GM23338 (cell line): ENCODE measurements at regions not wholly inside any gene's neighbourhood (a gene's known extent, or its start where the extent isn't known, plus 50 kb on each side); places are given as distances from the start of the nearest gene placed in this dataset.
A peak's percentile ranks its signal among the peaks of the same experiment; 100 is the strongest.

Experiments
- ATAC-seq: fragments of 200-7000 bp; cut with Tn5 transposase; 3 replicates; pipeline ENCODE4 v1.9.1; 2020
- DNase-seq: peaks from one replicate; pipeline ENCODE4 v3.0.0-alpha.2; 2015; ENCODE audit warnings: low spot score
- H2AFZ ChIP-seq: fragments of 200-600 bp; sonication (generic); 2 replicates; pipeline ENCODE4 v1.8.0; 2016; ENCODE audit warnings: antibody characterized with exemption, mild to moderate bottlenecking, moderate library complexity
- H3F3A ChIP-seq: fragments of 200-600 bp; sonication (generic); replicated peaks from 2 replicates; pipeline ENCODE4 v1.8.0; 2017; ENCODE audit warnings: antibody characterized with exemption, mixed run types, low read depth
- H3K27ac ChIP-seq: fragments of 200-600 bp; sonication (generic); 2 replicates; pipeline ENCODE4 v1.6.1; 2016; ENCODE audit warnings: low read depth
- H3K27me3 ChIP-seq: fragments of 200-600 bp; sonication (generic); 2 replicates; pipeline ENCODE4 v1.8.0; 2016; ENCODE audit warnings: mild to moderate bottlenecking, mixed run types, moderate library complexity; ENCODE audit not compliant: insufficient read depth
- H3K36me3 ChIP-seq: fragments of 200-600 bp; sonication (generic); 2 replicates; pipeline ENCODE4 v1.8.0; 2016; ENCODE audit warnings: mild to moderate bottlenecking; ENCODE audit not compliant: insufficient read depth
- H3K4me1 ChIP-seq: fragments of 200-600 bp; sonication (generic); 2 replicates; pipeline ENCODE4 v1.8.0; 2016; ENCODE audit warnings: mild to moderate bottlenecking, moderate library complexity; ENCODE audit not compliant: insufficient read depth
- H3K4me2 ChIP-seq: fragments of 200-600 bp; sonication (generic); 2 replicates; pipeline ENCODE4 v1.7.1; 2017; ENCODE audit warnings: mixed run types
- H3K4me3 ChIP-seq: fragments of 200-600 bp; sonication (generic); 2 replicates; pipeline ENCODE4 v1.6.1; 2016; ENCODE audit warnings: mixed run types
- H3K79me2 ChIP-seq: fragments of 200-600 bp; sonication (generic); replicated peaks from 2 replicates; pipeline ENCODE4 v1.8.0; 2017; ENCODE audit warnings: mild to moderate bottlenecking; ENCODE audit not compliant: insufficient read depth
- H3K9me2 ChIP-seq: fragments of 200-600 bp; sonication (generic); 2 replicates; pipeline ENCODE4 v1.8.0; 2017; ENCODE audit not compliant: insufficient read depth
- H4K20me1 ChIP-seq: fragments of 200-600 bp; sonication (generic); replicated peaks from 2 replicates; pipeline ENCODE4 v1.8.0; 2017; ENCODE audit warnings: mild to moderate bottlenecking; ENCODE audit not compliant: insufficient read depth
- H3K27ac Mint-ChIP-seq: 2 replicates; pipeline ENCODE4 v1.8.0; 2020; ENCODE audit warnings: inconsistent platforms, mild to moderate bottlenecking, moderate library complexity, mixed read lengths
- H3K27me3 Mint-ChIP-seq: 3 replicates; pipeline ENCODE4 v1.8.0; 2022; ENCODE audit warnings: low read depth, mild to moderate bottlenecking, moderate library complexity, mixed read lengths, inconsistent platforms; ENCODE audit not compliant: insufficient read depth, poor library complexity
- H3K36me3 Mint-ChIP-seq: 3 replicates; pipeline ENCODE4 v1.8.0; 2021; ENCODE audit warnings: low read depth, mild to moderate bottlenecking, inconsistent platforms, moderate library complexity, mixed read lengths
- H3K4me1 Mint-ChIP-seq: 3 replicates; pipeline ENCODE4 v1.8.0; 2020; ENCODE audit warnings: mild to moderate bottlenecking, inconsistent platforms, mixed read lengths
- H3K4me3 Mint-ChIP-seq: 3 replicates; pipeline ENCODE4 v1.8.0; 2021; ENCODE audit warnings: moderate library complexity, mild to moderate bottlenecking, inconsistent platforms, mixed read lengths
- H3K9me3 Mint-ChIP-seq: 3 replicates; pipeline ENCODE4 v1.8.0; 2020; ENCODE audit warnings: moderate library complexity, mild to moderate bottlenecking, inconsistent platforms, mixed read lengths
- CREB1 ChIP-seq: fragments of 250-450 bp; sonication (Bioruptor Pico); IDR thresholded peaks from 2 replicates; pipeline ENCODE4 v1.5.0; 2020; ENCODE audit warnings: low read depth, mild to moderate bottlenecking, moderate library complexity
- EZH2 ChIP-seq: fragments of 200-600 bp; sonication (generic); IDR thresholded peaks from one replicate; pipeline ENCODE4 v1.8.0; 2017; ENCODE audit warnings: antibody characterized with exemption, mild to moderate bottlenecking, low read depth; ENCODE audit not compliant: unreplicated experiment
- EZH2phosphoT487 ChIP-seq: fragments of 200-600 bp; sonication (generic); IDR thresholded peaks from one replicate; pipeline ENCODE4 v1.8.1; 2018; ENCODE audit warnings: antibody characterized with exemption; ENCODE audit not compliant: unreplicated experiment
- NANOG ChIP-seq: IDR thresholded peaks from 2 replicates; pipeline ENCODE4 v1.6.1; 2016; ENCODE audit warnings: antibody characterized with exemption, borderline replicate concordance
- POLR2AphosphoS5 ChIP-seq: IDR thresholded peaks from 2 replicates; pipeline ENCODE4 v1.6.1; 2016; ENCODE audit warnings: antibody characterized with exemption, low read depth
- ZNF331 ChIP-seq: fragments of 250-450 bp; sonication (Bioruptor Pico); IDR thresholded peaks from 2 replicates; pipeline ENCODE4 v1.5.0; 2020; ENCODE audit warnings: low read depth, mild to moderate bottlenecking, moderate library complexity
- TF ChIP-seq, protein P1 (sequence below): fragments of 250-450 bp; sonication (Bioruptor Pico); IDR thresholded peaks from 2 replicates; pipeline ENCODE4 v1.5.0; 2020; ENCODE audit warnings: mild to moderate bottlenecking, moderate library complexity
- TF ChIP-seq, protein P2 (sequence below): IDR thresholded peaks from one replicate; pipeline ENCODE4 v1.6.1; 2018; ENCODE audit warnings: antibody characterized with exemption; ENCODE audit not compliant: unreplicated experiment
- TF ChIP-seq, protein P3 (sequence below): IDR thresholded peaks from 2 replicates; pipeline ENCODE4 v1.6.1; 2016; ENCODE audit warnings: antibody characterized with exemption

DNA sequence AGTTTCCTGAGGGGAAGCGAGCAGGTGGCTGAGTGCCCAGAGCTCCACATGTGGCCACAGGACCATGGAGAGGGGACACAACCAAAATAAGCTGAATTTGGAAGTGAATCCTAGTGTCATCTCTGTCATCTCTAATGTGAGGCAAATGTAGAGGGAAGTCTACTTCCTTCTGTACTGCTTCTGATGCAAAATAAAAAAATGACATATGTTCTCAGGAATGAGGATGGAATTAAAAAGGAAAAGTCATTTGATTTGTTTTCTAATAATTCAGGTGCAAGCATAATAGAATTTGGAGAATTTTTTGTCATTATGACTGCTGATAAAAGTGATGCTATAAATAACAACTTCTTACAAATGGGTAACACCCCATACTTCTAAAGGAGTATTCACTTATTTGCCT is 59.5 kb upstream of the POU1F1 start:
- no peaks in the 10 kb centered on the region for H3K79me2 ChIP-seq
- Mint-ChIP-seq H3K27ac (no peak overlapping the region), H3K9me3 (peaks cover 3% of the 10 kb centered on the region; the same call in 1 of the 3 replicates), H3K36me3 (no peaks in the 10 kb centered on the region), H3K27me3 (no peaks in the 10 kb centered on the region), H3K4me1 (no peaks in the 10 kb centered on the region), H3K4me3 (no peak overlapping the region)
- no peak overlapping the region for H3K4me3 ChIP-seq
- TF ChIP-seq EZH2phosphoT487, result no peak
- TF ChIP-seq POLR2AphosphoS5, result no peak
- TF ChIP-seq NANOG, result no peak
- TF ChIP-seq EZH2, result no peak
- no peak for TF ChIP-seq CREB1 (CRISPR knock-in tag)
- TF ChIP-seq, protein P1, sequence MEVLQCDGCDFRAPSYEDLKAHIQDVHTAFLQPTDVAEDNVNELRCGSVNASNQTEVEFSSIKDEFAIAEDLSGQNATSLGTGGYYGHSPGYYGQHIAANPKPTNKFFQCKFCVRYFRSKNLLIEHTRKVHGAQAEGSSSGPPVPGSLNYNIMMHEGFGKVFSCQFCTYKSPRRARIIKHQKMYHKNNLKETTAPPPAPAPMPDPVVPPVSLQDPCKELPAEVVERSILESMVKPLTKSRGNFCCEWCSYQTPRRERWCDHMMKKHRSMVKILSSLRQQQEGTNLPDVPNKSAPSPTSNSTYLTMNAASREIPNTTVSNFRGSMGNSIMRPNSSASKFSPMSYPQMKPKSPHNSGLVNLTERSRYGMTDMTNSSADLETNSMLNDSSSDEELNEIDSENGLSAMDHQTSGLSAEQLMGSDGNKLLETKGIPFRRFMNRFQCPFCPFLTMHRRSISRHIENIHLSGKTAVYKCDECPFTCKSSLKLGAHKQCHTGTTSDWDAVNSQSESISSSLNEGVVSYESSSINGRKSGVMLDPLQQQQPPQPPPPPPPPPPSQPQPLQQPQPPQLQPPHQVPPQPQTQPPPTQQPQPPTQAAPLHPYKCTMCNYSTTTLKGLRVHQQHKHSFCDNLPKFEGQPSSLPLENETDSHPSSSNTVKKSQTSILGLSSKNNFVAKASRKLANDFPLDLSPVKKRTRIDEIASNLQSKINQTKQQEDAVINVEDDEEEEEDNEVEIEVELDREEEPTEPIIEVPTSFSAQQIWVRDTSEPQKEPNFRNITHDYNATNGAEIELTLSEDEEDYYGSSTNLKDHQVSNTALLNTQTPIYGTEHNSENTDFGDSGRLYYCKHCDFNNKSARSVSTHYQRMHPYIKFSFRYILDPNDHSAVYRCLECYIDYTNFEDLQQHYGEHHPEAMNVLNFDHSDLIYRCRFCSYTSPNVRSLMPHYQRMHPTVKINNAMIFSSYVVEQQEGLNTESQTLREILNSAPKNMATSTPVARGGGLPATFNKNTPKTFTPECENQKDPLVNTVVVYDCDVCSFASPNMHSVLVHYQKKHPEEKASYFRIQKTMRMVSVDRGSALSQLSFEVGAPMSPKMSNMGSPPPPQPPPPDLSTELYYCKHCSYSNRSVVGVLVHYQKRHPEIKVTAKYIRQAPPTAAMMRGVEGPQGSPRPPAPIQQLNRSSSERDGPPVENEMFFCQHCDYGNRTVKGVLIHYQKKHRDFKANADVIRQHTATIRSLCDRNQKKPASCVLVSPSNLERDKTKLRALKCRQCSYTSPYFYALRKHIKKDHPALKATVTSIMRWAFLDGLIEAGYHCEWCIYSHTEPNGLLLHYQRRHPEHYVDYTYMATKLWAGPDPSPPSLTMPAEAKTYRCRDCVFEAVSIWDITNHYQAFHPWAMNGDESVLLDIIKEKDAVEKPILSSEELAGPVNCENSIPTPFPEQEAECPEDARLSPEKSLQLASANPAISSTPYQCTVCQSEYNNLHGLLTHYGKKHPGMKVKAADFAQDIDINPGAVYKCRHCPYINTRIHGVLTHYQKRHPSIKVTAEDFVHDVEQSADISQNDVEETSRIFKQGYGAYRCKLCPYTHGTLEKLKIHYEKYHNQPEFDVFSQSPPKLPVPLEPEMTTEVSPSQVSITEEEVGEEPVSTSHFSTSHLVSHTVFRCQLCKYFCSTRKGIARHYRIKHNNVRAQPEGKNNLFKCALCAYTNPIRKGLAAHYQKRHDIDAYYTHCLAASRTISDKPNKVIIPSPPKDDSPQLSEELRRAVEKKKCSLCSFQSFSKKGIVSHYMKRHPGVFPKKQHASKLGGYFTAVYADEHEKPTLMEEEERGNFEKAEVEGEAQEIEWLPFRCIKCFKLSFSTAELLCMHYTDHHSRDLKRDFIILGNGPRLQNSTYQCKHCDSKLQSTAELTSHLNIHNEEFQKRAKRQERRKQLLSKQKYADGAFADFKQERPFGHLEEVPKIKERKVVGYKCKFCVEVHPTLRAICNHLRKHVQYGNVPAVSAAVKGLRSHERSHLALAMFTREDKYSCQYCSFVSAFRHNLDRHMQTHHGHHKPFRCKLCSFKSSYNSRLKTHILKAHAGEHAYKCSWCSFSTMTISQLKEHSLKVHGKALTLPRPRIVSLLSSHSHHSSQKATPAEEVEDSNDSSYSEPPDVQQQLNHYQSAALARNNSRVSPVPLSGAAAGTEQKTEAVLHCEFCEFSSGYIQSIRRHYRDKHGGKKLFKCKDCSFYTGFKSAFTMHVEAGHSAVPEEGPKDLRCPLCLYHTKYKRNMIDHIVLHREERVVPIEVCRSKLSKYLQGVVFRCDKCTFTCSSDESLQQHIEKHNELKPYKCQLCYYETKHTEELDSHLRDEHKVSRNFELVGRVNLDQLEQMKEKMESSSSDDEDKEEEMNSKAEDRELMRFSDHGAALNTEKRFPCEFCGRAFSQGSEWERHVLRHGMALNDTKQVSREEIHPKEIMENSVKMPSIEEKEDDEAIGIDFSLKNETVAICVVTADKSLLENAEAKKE (CRISPR knock-in tag), result no peak
- TF ChIP-seq ZNF331 (CRISPR knock-in tag), result no peak
- TF ChIP-seq, protein P2, sequence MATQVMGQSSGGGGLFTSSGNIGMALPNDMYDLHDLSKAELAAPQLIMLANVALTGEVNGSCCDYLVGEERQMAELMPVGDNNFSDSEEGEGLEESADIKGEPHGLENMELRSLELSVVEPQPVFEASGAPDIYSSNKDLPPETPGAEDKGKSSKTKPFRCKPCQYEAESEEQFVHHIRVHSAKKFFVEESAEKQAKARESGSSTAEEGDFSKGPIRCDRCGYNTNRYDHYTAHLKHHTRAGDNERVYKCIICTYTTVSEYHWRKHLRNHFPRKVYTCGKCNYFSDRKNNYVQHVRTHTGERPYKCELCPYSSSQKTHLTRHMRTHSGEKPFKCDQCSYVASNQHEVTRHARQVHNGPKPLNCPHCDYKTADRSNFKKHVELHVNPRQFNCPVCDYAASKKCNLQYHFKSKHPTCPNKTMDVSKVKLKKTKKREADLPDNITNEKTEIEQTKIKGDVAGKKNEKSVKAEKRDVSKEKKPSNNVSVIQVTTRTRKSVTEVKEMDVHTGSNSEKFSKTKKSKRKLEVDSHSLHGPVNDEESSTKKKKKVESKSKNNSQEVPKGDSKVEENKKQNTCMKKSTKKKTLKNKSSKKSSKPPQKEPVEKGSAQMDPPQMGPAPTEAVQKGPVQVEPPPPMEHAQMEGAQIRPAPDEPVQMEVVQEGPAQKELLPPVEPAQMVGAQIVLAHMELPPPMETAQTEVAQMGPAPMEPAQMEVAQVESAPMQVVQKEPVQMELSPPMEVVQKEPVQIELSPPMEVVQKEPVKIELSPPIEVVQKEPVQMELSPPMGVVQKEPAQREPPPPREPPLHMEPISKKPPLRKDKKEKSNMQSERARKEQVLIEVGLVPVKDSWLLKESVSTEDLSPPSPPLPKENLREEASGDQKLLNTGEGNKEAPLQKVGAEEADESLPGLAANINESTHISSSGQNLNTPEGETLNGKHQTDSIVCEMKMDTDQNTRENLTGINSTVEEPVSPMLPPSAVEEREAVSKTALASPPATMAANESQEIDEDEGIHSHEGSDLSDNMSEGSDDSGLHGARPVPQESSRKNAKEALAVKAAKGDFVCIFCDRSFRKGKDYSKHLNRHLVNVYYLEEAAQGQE, result no peak
- TF ChIP-seq, protein P3, sequence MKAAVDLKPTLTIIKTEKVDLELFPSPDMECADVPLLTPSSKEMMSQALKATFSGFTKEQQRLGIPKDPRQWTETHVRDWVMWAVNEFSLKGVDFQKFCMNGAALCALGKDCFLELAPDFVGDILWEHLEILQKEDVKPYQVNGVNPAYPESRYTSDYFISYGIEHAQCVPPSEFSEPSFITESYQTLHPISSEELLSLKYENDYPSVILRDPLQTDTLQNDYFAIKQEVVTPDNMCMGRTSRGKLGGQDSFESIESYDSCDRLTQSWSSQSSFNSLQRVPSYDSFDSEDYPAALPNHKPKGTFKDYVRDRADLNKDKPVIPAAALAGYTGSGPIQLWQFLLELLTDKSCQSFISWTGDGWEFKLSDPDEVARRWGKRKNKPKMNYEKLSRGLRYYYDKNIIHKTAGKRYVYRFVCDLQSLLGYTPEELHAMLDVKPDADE, result no peak
- H3K36me3 ChIP-seq, result no peaks in the 10 kb centered on the region
- no peaks in the 10 kb centered on the region for H3F3A ChIP-seq
- no peak for DNase-seq
- no peaks in the 10 kb centered on the region for H4K20me1 ChIP-seq
- H3K27me3 ChIP-seq, result no peaks in the 10 kb centered on the region
- H2AFZ ChIP-seq, result peak overlapping the region; percentile 29; the same call in 1 of the 2 replicates
- H3K4me1 ChIP-seq, result no peaks in the 10 kb centered on the region
- no peak overlapping the region for H3K4me2 ChIP-seq
- peaks cover 6% of the 10 kb centered on the region; the same call in 1 of the 2 replicates for H3K9me2 ChIP-seq
- H3K27ac ChIP-seq, result no peak overlapping the region
- no peak for ATAC-seq
